ENCODE measurements at regions not wholly inside any gene's neighbourhood (a gene's known extent, or its start where the extent isn't known, plus 50 kb on each side); places are given as distances from the start of the nearest gene placed in this dataset.

DNA sequence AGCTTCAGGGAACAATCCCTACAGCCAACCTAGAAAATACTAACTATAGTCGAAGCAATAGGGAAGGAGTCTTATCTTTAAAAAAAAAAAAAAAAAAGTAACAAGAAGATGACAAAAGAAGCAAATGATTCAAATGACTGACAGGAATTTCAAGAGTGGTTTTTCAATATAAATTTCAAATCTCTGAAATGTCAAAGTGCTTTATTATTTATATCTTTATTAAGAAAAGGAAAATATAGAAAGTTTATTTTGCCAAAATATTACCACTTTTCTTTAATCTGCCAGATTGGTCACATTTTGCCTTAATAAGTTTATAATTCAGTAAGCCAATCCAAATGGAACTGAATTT, 63.5 kb upstream of the HNRNPA3 start:
- TF ChIP-seq POLR2AphosphoS5 (IDR thresholded peaks at IDR 0.05; ENCODE audit: borderline replicate concordance, low read depth, low read length), result no peak
- TF ChIP-seq EZH2 (IDR thresholded peaks at IDR 0.05), result no peak
- no peak for TF ChIP-seq FOXP2 (optimal IDR thresholded peaks at IDR 0.05; ENCODE audit: control extremely low read depth, extremely low read length, insufficient read depth)
